ENCODE measurements at regions not wholly inside any gene's neighbourhood (a gene's known extent, or its start where the extent isn't known, plus 50 kb on each side); places are given as distances from the start of the nearest gene placed in this dataset.
A peak's percentile ranks its signal among the peaks of the same experiment; 100 is the strongest.
"Not testable (repeated sequence)": the region's sequence is repeated elsewhere in the genome, so short reads cannot be mapped to it uniquely, and the experiment has no call there.

- DNase-seq (ENCODE audit: extremely low read depth in 1 of 11, low read depth in 9 of 11, low spot score in 4 of 11), result no peak
Measured at GRCh38 chr4:64774626-64775025, 365.4 kb upstream of the TECRL start.

GRCh38 chr4:64771149-64771548 is 361.9 kb upstream of the TECRL start:
- no peak for DNase-seq (ENCODE audit: extremely low read depth in 1 of 11, low read depth in 9 of 11, low spot score in 4 of 11)

- no peak for DNase-seq (ENCODE audit: extremely low read depth in 1 of 11, low read depth in 9 of 11, low spot score in 4 of 11)
Measured at GRCh38 chr4:64767547-64767946, 358.3 kb upstream of the TECRL start.

GRCh38 chr4:64766565-64766964 is 357.3 kb upstream of the TECRL start:
- no peak for DNase-seq (ENCODE audit: extremely low read depth in 1 of 11, low read depth in 9 of 11, low spot score in 4 of 11)

- DNase-seq (ENCODE audit: extremely low read depth in 1 of 11, low read depth in 9 of 11, low spot score in 4 of 11), result no peak
Measured at GRCh38 chr4:64756016-64756415, 346.8 kb upstream of the TECRL start.

- DNase-seq (ENCODE audit: extremely low read depth in 1 of 11, low read depth in 9 of 11, low spot score in 4 of 11), result no peak
Measured at GRCh38 chr4:64747919-64748715, 338.9 kb upstream of the TECRL start.

- DNase-seq (ENCODE audit: extremely low read depth in 1 of 11, low read depth in 9 of 11, low spot score in 4 of 11), result no peak
Measured at GRCh38 chr4:64738240-64738639, 329.0 kb upstream of the TECRL start.

- not testable (repeated sequence) for DNase-seq (ENCODE audit: extremely low read depth in 1 of 11, low read depth in 9 of 11, low spot score in 4 of 11)
Measured at GRCh38 chr4:64737854-64738138, 328.5 kb upstream of the TECRL start.

- DNase-seq (ENCODE audit: extremely low read depth in 1 of 11, low read depth in 9 of 11, low spot score in 4 of 11), result no peak
Measured at GRCh38 chr4:64737026-64737853, 328.0 kb upstream of the TECRL start.

GRCh38 chr4:64729561-64729960 is 320.3 kb upstream of the TECRL start:
- no peak for DNase-seq (ENCODE audit: extremely low read depth in 1 of 11, low read depth in 9 of 11, low spot score in 4 of 11)

- DNase-seq (ENCODE audit: extremely low read depth in 1 of 11, low read depth in 9 of 11, low spot score in 4 of 11), result no peak
Measured at GRCh38 chr4:64727960-64728359, 318.7 kb upstream of the TECRL start.

- DNase-seq (ENCODE audit: extremely low read depth in 1 of 11, low read depth in 9 of 11, low spot score in 4 of 11), result not testable (repeated sequence)
Measured at GRCh38 chr4:64727391-64727790, 318.1 kb upstream of the TECRL start.

- no peak for DNase-seq (ENCODE audit: extremely low read depth in 1 of 11, low read depth in 9 of 11, low spot score in 4 of 11)
Measured at GRCh38 chr4:64724689-64725088, 315.4 kb upstream of the TECRL start.

GRCh38 chr4:64721106-64721505 is 311.9 kb upstream of the TECRL start:
- DNase-seq (ENCODE audit: extremely low read depth in 1 of 11, low read depth in 9 of 11, low spot score in 4 of 11), result no peak

- DNase-seq (ENCODE audit: extremely low read depth in 1 of 11, low read depth in 9 of 11, low spot score in 4 of 11), result no peak
Measured at GRCh38 chr4:64718091-64718490, 308.8 kb upstream of the TECRL start.

GRCh38 chr4:64715741-64716140 is 306.5 kb upstream of the TECRL start:
- DNase-seq (ENCODE audit: extremely low read depth in 1 of 11, low read depth in 9 of 11, low spot score in 4 of 11), result no peak

GRCh38 chr4:64713256-64713840 is 304.1 kb upstream of the TECRL start:
- peak in 6 of 11 donors; percentile 1 to 13 (median 4) for DNase-seq (ENCODE audit: extremely low read depth in 1 of 11, low read depth in 9 of 11, low spot score in 4 of 11)

GRCh38 chr4:64712590-64712989 is 303.3 kb upstream of the TECRL start:
- DNase-seq (ENCODE audit: extremely low read depth in 1 of 11, low read depth in 9 of 11, low spot score in 4 of 11), result no peak

GRCh38 chr4:64705989-64706388 is 296.7 kb upstream of the TECRL start:
- no peak for DNase-seq (ENCODE audit: extremely low read depth in 1 of 11, low read depth in 9 of 11, low spot score in 4 of 11)

- DNase-seq (ENCODE audit: extremely low read depth in 1 of 11, low read depth in 9 of 11, low spot score in 4 of 11), result no peak
Measured at GRCh38 chr4:64698171-64698570, 288.9 kb upstream of the TECRL start.
